ENCODE measurements at regions not wholly inside any gene's neighbourhood (a gene's known extent, or its start where the extent isn't known, plus 50 kb on each side); places are given as distances from the start of the nearest gene placed in this dataset.

DNA sequence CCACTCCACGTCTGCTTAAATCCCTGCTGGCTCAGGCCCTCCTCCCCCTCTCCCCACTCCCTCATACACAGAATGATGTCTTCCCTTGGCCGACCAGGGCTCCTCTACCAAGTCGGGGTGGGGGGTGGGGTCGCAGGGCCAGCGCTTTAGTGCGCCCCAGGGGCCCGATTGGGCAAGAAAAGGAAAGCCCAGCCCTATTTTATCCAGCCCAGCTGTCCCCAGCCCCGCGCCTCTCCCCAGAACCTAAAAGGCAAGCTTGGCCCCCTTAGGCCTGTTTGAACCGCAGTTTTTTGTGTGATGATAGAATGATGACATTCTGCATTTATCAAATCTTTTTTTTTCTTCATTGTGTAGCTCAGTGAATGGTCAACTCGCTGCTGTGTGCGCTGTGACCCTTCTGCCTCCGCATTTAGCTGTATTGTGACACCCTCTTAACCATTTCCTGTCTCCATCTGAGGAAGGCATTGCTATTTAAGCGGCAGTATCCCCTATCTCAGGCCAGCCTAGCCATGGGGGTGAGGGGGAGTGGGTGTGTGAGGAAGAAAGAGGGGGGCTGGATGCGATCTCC, 231.4 kb downstream of the HAUS1 start:
- no peak overlapping the region for H3K27ac ChIP-seq (ENCODE audit: low read depth, low read length)
- peak overlapping the region; percentile 73 for H3K4me3 ChIP-seq (ENCODE audit: low read depth, low read length)
- H3K9me3 ChIP-seq (ENCODE audit: control insufficient read depth, insufficient read depth, low read depth, low read length), result no peaks in the 10 kb centered on the region
- H3K4me1 ChIP-seq (ENCODE audit: control insufficient read depth, insufficient read depth, low read length), result peaks cover 35% of the 10 kb centered on the region
- peaks cover 42% of the 10 kb centered on the region for H3K27me3 ChIP-seq (ENCODE audit: control insufficient read depth, insufficient read depth, low read length)
- peak overlapping the region; percentile 15 for H3K9ac ChIP-seq (ENCODE audit: low read length)
- no peaks in the 10 kb centered on the region for H3K36me3 ChIP-seq (ENCODE audit: control insufficient read depth, insufficient read depth, low read length)

DNA sequence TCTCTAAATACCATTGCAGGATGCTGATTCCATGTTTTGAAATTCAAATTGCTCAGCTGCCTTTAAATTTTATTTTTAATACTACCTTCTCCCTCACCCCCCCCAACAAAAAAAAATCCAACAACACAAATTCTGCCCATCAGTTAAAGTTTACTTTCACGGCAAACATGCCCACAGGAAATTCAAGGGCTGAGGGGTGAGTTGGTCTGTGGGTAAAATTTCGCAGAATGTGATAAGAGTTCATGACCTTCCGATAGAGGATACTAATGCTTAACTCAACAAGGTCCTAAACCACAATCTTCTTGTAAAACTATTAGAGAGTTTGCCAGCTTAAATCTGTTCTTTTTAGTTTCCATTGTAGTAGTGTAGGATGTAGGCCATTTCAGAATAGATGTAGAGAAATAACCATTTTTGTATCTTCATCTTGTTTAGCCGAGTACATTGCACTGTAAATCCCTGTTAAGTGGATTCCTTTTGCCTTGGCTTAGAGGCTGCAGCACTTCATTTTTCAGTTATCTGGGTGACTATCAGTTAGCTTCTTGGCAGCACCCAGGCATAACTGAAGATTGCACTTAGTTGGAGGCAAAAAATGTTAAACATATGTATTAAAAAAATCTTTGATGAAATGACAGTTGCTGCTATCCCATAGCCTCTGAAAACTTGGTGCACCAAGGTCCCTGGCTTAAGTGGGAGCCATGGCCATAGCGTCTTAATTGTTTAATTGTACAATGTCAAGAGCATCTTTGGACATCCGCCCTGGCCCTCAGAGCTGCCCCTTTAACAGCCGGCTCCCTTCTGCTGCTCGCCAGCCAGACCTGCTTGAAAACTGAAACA, 232.3 kb downstream of the HAUS1 start:
- Histone ChIP-seq H3K9me3 (ENCODE audit: control insufficient read depth, insufficient read depth, low read depth, low read length) (no peaks in the 10 kb centered on the region), H3K36me3 (ENCODE audit: control insufficient read depth, insufficient read depth, low read length) (no peaks in the 10 kb centered on the region), H3K4me1 (ENCODE audit: control insufficient read depth, insufficient read depth, low read length) (peaks cover 35% of the 10 kb centered on the region), H3K4me3 (ENCODE audit: low read depth, low read length) (no peak overlapping the region; the same call in 1 of the 2 replicates), H3K9ac (ENCODE audit: low read length) (no peak overlapping the region), H3K27me3 (ENCODE audit: control insufficient read depth, insufficient read depth, low read length) (peaks cover 39% of the 10 kb centered on the region), H3K27ac (ENCODE audit: low read depth, low read length) (no peak overlapping the region)

DNA sequence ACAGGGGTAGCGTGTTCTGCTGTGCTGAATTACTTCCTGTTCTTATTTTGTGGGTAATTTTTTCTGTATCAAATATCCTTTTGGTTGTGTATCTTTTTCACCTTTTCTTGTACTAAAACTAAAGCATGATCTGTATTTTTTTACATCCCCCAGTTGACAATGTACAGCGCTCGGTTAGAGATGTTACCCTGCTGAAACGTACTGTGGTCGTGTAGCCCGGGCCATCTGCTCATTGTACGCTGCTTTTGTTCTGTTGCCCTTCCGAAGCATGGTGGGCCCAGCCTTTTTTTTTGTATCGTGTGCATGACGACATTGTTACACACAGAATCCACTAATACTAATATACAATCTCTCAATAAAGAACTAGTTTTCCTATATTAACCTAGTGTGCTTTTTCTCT, 233.1 kb downstream of the HAUS1 start:
- Histone ChIP-seq H3K9me3 (ENCODE audit: control insufficient read depth, insufficient read depth, low read depth, low read length) (no peaks in the 10 kb centered on the region), H3K4me3 (ENCODE audit: low read depth, low read length) (no peak overlapping the region), H3K27me3 (ENCODE audit: control insufficient read depth, insufficient read depth, low read length) (peaks cover 32% of the 10 kb centered on the region), H3K4me1 (ENCODE audit: control insufficient read depth, insufficient read depth, low read length) (peaks cover 35% of the 10 kb centered on the region), H3K9ac (ENCODE audit: low read length) (no peak overlapping the region), H3K27ac (ENCODE audit: low read depth, low read length) (no peak overlapping the region), H3K36me3 (ENCODE audit: control insufficient read depth, insufficient read depth, low read length) (no peaks in the 10 kb centered on the region)

DNA sequence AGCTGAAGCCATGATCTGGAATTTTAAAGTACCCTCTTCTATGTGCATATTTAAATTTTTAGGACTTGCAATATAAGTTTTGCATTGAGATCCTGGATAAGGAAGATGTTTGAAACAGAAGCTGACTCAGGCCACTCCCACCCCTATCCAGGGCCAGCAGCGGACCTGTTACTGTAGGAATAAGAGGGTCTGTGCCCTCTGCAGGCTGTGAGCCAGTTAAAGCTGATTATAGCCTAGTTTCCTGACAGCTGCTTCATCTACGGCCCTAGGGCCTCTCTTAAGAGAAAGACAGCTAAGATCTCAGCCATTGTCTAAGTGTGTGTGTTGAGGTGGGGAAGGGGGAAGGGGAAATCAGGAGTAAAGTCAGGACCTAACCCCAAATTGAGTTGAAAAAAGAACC, 234.0 kb downstream of the HAUS1 start:
- H3K4me1 ChIP-seq (ENCODE audit: control insufficient read depth, insufficient read depth, low read length), result peaks cover 30% of the 10 kb centered on the region
- H3K27ac ChIP-seq (ENCODE audit: low read depth, low read length), result no peak overlapping the region
- peaks cover 23% of the 10 kb centered on the region for H3K27me3 ChIP-seq (ENCODE audit: control insufficient read depth, insufficient read depth, low read length)
- no peak overlapping the region for H3K4me3 ChIP-seq (ENCODE audit: low read depth, low read length)
- H3K9ac ChIP-seq (ENCODE audit: low read length), result no peak overlapping the region
- H3K9me3 ChIP-seq (ENCODE audit: control insufficient read depth, insufficient read depth, low read depth, low read length), result no peaks in the 10 kb centered on the region
- no peaks in the 10 kb centered on the region for H3K36me3 ChIP-seq (ENCODE audit: control insufficient read depth, insufficient read depth, low read length)

DNA sequence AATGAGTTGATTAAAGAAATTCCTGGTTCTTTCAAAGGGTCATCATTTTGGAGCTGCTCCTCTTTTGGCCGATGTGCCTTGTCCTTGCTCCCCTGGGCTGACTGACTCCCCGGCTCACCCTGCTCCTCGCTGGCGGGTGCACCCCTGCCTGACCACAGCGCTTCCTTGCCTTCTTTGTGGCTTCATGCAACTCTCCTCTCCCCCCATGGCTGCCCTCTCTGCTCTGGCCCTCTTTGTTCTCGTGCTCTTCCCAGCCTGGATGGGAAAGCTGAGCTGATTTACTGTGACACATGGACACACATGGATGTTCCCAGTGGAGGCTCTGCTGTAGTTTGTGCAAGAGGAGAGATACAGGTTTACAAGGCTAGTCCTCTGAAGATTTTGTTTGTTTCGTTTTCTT, 234.6 kb downstream of the HAUS1 start:
- Histone ChIP-seq H3K9me3 (ENCODE audit: control insufficient read depth, insufficient read depth, low read depth, low read length) (no peaks in the 10 kb centered on the region), H3K9ac (ENCODE audit: low read length) (no peak overlapping the region), H3K27ac (ENCODE audit: low read depth, low read length) (no peak overlapping the region), H3K27me3 (ENCODE audit: control insufficient read depth, insufficient read depth, low read length) (peaks cover 17% of the 10 kb centered on the region), H3K4me3 (ENCODE audit: low read depth, low read length) (no peak overlapping the region), H3K36me3 (ENCODE audit: control insufficient read depth, insufficient read depth, low read length) (no peaks in the 10 kb centered on the region), H3K4me1 (ENCODE audit: control insufficient read depth, insufficient read depth, low read length) (peaks cover 29% of the 10 kb centered on the region)

DNA sequence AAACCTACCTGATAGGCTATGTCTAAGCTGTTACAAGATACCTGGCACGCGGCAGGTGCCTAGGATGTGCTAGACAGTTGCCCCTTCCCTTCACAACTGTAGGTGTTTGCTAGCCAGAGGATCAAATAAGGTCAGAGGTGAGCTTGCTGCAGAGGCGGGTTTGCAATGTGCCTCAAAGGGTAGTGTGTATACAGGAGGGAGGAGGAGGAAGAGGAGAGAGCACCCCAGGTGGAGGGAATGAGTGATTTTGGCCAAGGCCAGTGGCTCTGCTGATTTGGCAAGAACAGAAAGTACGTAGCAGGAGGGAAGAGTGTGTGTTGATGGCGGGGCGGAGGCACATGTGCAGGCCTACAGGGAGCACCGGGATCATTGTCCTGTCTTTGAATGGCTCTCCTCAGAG, 236.5 kb downstream of the HAUS1 start:
- H3K27me3 ChIP-seq (ENCODE audit: control insufficient read depth, insufficient read depth, low read length), result no peaks in the 10 kb centered on the region
- peaks cover 31% of the 10 kb centered on the region for H3K4me1 ChIP-seq (ENCODE audit: control insufficient read depth, insufficient read depth, low read length)
- no peaks in the 10 kb centered on the region for H3K9me3 ChIP-seq (ENCODE audit: control insufficient read depth, insufficient read depth, low read depth, low read length)
- no peaks in the 10 kb centered on the region for H3K36me3 ChIP-seq (ENCODE audit: control insufficient read depth, insufficient read depth, low read length)
- H3K9ac ChIP-seq (ENCODE audit: low read length), result no peak overlapping the region
- no peak overlapping the region for H3K4me3 ChIP-seq (ENCODE audit: low read depth, low read length)
- no peak overlapping the region for H3K27ac ChIP-seq (ENCODE audit: low read depth, low read length)

DNA sequence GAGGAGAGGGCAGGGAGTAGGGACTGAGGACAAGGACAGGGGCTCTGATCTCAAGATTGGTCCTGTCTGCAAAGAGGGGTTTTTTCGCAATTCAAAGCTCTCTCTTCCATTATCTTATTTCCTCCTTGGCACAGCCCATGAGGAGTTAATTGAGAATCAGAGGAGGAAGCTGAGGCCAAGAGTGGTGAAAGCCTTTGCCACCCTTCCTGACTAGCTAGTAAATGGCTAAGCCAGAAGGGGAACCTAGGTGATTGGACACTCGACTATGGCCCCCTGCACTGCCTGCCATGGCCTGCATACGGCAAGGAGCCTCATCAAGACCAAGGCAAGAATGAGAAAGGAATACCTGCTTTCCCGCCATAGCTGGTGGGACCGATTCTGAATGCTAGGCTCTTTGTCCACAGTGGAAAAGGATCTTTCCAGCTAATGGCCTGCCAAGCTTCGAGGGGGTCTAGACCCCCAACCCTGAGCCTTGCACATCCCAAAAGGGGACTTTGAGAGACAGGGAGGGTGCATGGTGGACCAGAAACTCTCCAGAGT, 237.9 kb downstream of the HAUS1 start:
- H3K27me3 ChIP-seq (ENCODE audit: control insufficient read depth, insufficient read depth, low read length), result no peaks in the 10 kb centered on the region
- H3K4me3 ChIP-seq (ENCODE audit: low read depth, low read length), result no peak overlapping the region
- no peak overlapping the region for H3K9ac ChIP-seq (ENCODE audit: low read length)
- H3K9me3 ChIP-seq (ENCODE audit: control insufficient read depth, insufficient read depth, low read depth, low read length), result no peaks in the 10 kb centered on the region
- no peaks in the 10 kb centered on the region for H3K36me3 ChIP-seq (ENCODE audit: control insufficient read depth, insufficient read depth, low read length)
- peaks cover 20% of the 10 kb centered on the region for H3K4me1 ChIP-seq (ENCODE audit: control insufficient read depth, insufficient read depth, low read length)
- no peak overlapping the region for H3K27ac ChIP-seq (ENCODE audit: low read depth, low read length)

DNA sequence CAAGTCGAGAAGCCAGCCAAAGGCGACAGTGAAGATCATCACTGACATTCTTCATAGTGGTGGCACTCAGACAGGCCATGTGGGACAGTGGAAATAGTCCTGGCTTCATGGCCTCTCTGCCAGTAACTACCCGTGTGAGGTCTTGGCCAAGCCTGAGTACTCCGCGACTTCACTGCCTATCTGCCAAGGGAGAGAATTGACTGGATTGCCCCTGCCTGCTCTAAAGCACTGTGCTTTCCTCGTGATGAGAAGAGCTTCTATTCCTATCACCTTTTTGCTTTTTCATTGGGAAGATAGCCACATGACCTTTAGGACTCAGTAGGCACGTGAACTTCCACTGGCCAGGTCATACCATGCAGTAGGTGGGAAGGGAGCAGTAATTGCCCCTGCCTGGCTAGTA, 239.3 kb downstream of the HAUS1 start:
- Histone ChIP-seq H3K27ac (ENCODE audit: low read depth, low read length) (no peak overlapping the region), H3K9ac (ENCODE audit: low read length) (no peak overlapping the region), H3K36me3 (ENCODE audit: control insufficient read depth, insufficient read depth, low read length) (no peaks in the 10 kb centered on the region), H3K4me3 (ENCODE audit: low read depth, low read length) (no peak overlapping the region), H3K27me3 (ENCODE audit: control insufficient read depth, insufficient read depth, low read length) (no peaks in the 10 kb centered on the region), H3K4me1 (ENCODE audit: control insufficient read depth, insufficient read depth, low read length) (peaks cover 12% of the 10 kb centered on the region), H3K9me3 (ENCODE audit: control insufficient read depth, insufficient read depth, low read depth, low read length) (no peaks in the 10 kb centered on the region)

DNA sequence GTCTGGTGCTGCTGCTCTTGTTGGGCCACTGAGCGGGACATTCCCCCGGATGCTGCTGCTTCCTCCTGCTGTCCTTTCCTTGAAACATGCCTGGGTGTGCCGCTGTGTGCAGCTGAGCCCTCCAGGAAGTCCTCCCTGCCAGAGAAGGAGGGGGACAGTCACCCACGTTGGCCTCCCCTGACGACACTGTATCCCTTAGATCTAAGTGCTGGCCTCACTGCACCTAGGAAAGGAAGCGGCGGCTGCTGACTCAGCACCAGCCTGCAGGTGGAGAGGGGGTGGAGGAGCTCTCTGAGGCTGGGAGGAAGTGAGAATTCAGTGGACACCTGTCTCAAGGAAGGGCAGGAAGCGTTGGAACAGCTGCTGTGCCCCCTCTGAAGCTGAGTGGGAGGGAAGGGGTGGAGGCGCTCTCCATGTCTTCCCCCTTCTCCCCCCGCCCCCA, 239.8 kb downstream of the HAUS1 start:
- no peak overlapping the region for H3K4me3 ChIP-seq (ENCODE audit: low read depth, low read length)
- peaks cover 7% of the 10 kb centered on the region for H3K4me1 ChIP-seq (ENCODE audit: control insufficient read depth, insufficient read depth, low read length)
- H3K9me3 ChIP-seq (ENCODE audit: control insufficient read depth, insufficient read depth, low read depth, low read length), result no peaks in the 10 kb centered on the region
- no peak overlapping the region for H3K9ac ChIP-seq (ENCODE audit: low read length)
- H3K27ac ChIP-seq (ENCODE audit: low read depth, low read length), result no peak overlapping the region
- H3K27me3 ChIP-seq (ENCODE audit: control insufficient read depth, insufficient read depth, low read length), result no peaks in the 10 kb centered on the region
- H3K36me3 ChIP-seq (ENCODE audit: control insufficient read depth, insufficient read depth, low read length), result no peaks in the 10 kb centered on the region

DNA sequence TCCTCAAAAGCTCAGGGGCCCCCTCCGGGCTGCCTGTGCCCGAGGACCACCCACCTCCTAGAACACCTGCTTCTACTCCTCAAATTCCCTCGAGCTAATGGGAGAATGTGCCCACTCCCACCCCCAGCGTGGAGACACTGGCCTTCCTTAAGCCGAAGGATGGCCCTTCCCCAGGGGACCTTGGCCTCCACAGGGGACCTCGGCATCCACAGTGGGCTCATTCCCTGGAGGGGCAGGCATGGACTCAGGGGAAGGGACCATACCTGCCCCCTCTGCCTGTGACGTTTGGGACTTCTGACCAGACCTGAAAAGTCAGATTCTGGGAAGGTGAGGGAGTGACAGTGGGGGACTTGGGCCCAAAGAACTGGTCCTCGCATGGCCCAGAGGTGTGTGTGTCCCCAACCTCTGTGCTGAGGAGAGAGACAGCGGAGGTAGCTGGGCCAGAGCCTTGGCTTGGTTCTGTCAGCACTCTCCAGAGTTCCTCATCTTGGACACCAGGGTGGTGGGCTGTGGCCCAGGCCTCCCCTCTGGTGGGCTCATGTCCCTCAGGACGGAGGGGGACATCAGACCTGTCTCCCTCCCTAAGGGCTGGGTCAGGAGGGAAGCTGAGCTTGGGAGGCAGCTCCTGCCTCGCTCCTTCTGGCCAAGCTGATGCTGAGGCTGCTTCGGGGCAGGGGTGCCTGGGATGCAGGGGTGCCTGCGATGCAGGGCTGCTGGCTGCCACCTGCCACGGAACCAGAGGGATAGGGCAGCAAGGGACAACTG, 240.4 kb downstream of the HAUS1 start:
- no peaks in the 10 kb centered on the region for H3K9me3 ChIP-seq (ENCODE audit: control insufficient read depth, insufficient read depth, low read depth, low read length)
- no peak overlapping the region for H3K27ac ChIP-seq (ENCODE audit: low read depth, low read length)
- H3K27me3 ChIP-seq (ENCODE audit: control insufficient read depth, insufficient read depth, low read length), result no peaks in the 10 kb centered on the region
- peaks cover 6% of the 10 kb centered on the region for H3K4me1 ChIP-seq (ENCODE audit: control insufficient read depth, insufficient read depth, low read length)
- no peak overlapping the region for H3K4me3 ChIP-seq (ENCODE audit: low read depth, low read length)
- H3K9ac ChIP-seq (ENCODE audit: low read length), result no peak overlapping the region
- no peaks in the 10 kb centered on the region for H3K36me3 ChIP-seq (ENCODE audit: control insufficient read depth, insufficient read depth, low read length)

DNA sequence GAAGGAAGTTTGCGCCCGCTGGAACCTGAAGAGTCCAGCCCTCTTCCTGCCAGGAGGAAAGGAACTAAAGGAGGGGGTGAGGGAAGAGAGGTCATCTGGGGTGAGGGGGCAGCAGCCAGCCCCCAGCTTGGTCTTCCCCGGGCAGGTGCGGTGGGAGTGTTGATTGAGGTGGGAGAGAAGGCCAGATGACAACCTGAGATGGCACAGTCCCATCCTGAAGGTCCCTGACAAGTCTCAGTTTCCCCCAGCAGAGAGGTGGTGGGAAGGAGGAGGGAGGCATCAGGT, 240.9 kb downstream of the HAUS1 start:
- Histone ChIP-seq H3K9me3 (ENCODE audit: control insufficient read depth, insufficient read depth, low read depth, low read length) (no peaks in the 10 kb centered on the region), H3K9ac (ENCODE audit: low read length) (no peak overlapping the region), H3K27ac (ENCODE audit: low read depth, low read length) (no peak overlapping the region), H3K4me3 (ENCODE audit: low read depth, low read length) (no peak overlapping the region), H3K4me1 (ENCODE audit: control insufficient read depth, insufficient read depth, low read length) (peaks cover 6% of the 10 kb centered on the region), H3K36me3 (ENCODE audit: control insufficient read depth, insufficient read depth, low read length) (no peaks in the 10 kb centered on the region), H3K27me3 (ENCODE audit: control insufficient read depth, insufficient read depth, low read length) (no peaks in the 10 kb centered on the region)
